GM19452 (cell line): ENCODE measurements at regions not wholly inside any gene's neighbourhood (a gene's known extent, or its start where the extent isn't known, plus 50 kb on each side); places are given as distances from the start of the nearest gene placed in this dataset.
A peak's percentile ranks its signal among the peaks of the same experiment; 100 is the strongest.

Experiments used
- ATAC-seq: cut with Tn5 transposase; IDR thresholded peaks from one replicate; pipeline ENCODE4 v1.9.1; 2021; ENCODE audit not compliant: unreplicated experiment

DNA sequence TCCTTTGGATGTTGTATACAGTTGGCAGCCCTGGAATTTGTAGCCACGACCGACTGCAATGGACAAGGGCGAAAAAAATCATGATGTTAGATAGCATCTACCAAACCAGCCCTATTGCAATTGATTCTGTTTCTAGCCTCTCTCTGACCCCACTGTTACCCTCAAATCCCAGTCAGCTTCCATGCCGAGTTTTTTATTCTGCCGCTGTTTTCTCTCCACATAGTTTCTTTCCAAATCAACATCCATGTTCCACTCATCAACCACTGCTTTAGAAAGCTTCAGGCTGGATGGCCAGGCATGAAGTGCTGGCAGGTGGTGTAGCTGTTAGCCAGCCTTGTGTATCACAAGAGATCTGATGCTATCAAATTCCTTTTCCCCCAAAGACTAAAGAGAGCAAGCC is 272.8 kb downstream of the FIGN start:
- no peak for ATAC-seq

DNA sequence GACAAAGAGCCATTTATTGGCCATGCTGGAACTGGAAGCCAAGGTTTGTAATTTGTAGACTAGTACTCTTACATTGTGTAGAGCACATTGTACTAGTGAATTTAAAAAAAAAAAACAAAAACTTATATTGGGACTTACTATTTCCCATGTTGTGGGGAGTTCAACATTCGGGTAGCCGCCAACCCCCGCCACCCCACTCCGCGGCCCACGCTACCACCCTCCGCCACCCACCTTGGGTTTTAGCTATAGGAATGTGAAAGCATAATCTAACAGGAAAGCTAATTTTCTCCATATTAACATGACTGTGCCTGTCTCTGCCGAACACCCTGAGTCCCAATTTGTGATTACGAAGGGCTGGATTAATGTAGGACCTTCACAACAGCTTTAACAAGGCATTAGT is 275.8 kb downstream of the FIGN start:
- ATAC-seq = no peak

GRCh38 chr2:163456953-163457743 is 278.7 kb downstream of the FIGN start:
- ATAC-seq = no peak

GRCh38 chr2:163455815-163456214 is 280.0 kb downstream of the FIGN start:
- peak; percentile 92 for ATAC-seq

DNA sequence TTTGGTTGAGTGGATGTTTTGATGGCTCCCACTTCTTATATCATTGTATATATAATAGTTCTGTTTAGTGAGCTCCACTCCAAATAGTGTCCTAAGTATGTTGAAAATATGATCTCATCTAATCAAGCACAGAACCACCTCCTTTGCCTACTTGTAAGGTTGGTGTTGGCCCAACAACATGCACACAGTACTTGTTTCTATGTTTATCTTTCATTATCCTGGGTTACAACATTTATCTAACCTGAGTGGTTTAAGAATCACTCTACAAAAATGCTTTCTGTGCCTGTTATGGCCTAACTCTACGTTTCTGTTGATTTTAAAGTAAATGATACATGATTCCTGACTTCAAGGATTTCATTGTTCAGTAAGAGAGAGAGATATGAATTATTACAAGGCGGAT is 281.9 kb downstream of the FIGN start:
- ATAC-seq = no peak

DNA sequence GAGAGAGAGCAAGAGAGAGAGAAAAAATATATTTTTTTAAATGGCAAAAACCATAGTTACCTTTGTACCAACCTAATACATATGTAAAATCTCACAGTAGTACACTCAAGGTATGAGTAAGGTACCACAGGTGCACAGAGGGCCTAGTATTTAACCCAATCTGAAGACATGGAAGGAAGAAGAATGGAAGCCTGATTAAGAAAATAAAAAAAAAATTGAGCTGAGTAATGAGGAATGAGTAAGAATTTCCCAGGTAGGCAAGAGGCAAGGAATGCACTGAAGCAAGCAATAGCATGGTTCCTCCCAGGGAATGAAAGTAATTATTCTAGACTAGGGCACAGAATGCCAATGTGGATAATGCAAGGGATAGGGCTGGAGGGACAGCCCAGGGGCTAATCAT is 294.2 kb downstream of the FIGN start:
- ATAC-seq = no peak

- no peak for ATAC-seq
Measured at GRCh38 chr2:163436963-163437362, 298.8 kb downstream of the FIGN start.

- ATAC-seq = no peak
Measured at GRCh38 chr2:163428187-163428586, 307.6 kb downstream of the FIGN start.

DNA sequence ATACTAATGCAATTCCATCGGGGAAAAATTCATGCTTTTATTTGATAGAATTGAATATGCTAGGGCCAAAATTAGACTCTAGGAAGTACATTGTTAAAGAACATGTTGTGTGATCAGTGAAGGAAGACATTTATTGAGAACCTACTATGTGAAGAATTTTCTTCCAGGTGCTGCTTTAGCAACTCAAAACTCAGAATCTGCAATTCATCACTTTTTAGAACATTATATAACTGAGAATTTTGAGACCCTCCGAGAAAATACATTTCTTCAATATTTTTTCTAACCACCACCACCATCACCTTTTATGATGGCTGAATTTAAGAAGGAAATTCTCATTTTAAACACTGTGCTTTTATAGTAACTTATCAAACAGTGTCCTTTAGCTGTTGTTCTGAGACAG is 315.2 kb downstream of the FIGN start:
- ATAC-seq = no peak

GRCh38 chr2:163419000-163419830 is 316.6 kb downstream of the FIGN start:
- no peak for ATAC-seq

DNA sequence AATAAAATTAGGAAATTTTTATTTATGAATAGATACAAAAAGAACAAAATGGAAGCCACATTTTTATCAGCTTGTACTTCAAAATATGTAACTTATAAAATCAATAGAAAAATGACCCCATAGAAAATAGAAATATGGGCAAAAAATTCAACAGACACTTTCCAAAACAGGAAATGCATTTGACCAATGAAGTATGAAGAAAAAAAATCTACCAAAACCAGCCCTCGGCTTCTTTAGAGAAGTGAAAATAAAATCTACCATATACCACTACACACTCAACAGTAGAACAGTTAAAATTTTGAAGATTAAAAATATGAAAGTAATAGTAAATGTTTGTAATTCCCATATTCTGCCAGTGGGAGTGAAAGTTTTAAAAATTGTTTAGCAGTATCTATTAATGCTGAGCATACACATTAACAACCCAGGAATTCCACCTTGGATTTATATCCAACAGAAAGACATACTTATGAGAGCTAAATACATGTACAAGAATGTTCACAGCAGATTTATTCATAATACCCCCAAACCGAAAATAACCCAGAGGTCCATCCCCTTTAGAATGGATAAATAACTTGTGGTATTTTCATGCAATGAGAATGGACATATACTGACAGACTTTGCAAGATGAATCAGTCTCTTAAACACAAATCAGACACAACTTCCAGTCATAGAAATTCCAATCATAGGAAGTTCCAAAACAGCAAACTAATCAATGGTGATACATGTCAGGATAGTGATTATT is 318.0 kb downstream of the FIGN start:
- ATAC-seq = peak; percentile 93

DNA sequence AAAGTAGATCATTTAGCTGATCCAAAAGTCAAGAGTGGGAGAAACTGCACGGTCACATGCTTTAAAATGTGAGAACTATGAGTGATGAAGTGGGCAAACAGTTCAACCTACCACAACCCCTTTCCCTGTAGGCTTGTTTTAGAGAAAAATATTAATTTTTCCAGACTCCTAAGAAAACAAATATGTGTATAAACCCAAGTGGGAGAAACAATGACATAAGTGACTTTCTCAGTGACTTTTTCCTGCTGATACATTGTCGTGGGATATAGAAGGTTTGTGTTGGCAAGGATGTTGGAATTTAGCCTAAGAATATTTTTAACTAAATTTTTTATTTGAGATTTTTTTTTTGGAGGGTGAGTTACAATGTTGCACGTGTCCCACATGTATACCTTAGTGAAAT is 321.7 kb downstream of the FIGN start:
- ATAC-seq = no peak

- no peak for ATAC-seq
Measured at GRCh38 chr2:163407296-163407695, 328.5 kb downstream of the FIGN start.

DNA sequence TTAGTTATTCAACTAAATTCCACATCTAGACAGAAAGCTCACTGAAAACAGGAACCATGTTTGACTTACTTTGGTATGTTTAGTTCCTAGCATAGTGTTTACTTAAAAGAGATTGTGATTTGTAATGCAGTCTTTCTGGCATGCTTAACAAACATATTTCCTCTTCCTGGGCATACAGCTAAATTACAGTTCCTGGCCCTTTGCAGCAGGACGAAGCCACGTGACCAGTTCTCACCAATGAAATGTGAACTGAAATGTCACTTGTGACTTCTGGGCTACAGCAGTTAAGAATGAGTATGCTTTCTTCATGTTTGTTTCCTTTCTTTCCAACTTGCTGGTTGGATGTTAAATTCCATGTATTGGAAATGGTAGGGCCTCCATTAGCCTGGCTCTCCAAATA is 330.5 kb downstream of the FIGN start:
- ATAC-seq = no peak

- no peak for ATAC-seq
Measured at GRCh38 chr2:163401481-163401880, 334.3 kb downstream of the FIGN start.

DNA sequence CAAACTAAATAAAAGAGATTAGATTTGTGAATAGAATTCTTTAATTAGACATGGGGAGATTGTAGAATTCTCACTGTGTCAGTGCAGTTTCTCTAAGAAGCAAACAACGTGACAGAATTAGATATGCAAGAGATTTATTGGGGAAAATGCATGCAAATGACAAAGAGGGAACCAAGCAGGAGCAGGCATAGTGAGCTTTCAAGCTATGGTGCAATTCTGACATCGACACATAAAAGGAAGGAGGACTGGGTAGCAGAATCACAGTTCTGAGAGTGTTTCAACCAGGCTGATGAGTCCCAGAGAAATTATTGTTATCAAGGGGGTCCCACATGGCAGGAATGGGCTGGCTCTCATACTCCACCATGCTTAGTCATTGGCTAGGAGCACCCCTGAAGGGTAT is 338.4 kb downstream of the FIGN start:
- no peak for ATAC-seq

DNA sequence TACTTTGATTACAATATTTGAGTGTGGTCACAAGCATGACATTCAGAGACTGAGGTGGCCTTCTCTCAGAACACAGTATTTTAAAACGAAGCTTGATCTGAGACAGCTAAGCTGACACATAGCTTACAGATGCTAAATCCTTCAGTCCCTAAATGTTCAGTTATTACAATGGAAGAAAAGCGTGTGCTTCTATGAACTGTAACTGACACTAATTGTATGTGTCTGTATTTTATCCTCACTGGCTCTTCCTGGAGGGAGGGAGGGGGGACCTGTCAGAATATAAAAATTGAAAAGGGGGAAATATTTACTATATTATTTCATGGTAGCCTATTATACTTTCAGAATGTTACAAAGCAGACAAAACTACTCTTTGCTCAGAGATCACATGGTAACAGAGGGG is 340.2 kb downstream of the FIGN start:
- ATAC-seq = no peak

- no peak for ATAC-seq
Measured at GRCh38 chr2:163389838-163390237, 346.0 kb downstream of the FIGN start.

DNA sequence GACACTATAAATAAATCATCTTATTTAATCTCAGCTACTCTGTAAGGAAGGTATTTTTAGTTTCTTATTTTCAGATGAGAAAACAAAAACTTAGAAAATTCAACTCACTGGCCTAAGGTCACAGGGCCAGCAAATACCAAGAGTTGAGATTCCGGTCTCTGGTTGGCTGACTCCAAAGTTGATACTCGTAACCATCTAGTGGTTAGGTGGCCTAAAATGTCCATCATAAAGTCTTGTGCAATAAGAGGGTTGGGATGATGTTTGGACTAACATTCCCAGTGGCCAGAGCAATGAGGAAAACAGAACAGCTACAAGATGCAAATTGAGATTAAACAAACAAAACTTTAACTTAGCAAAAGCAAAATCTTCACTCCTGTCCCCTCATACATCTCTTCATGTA is 360.3 kb downstream of the FIGN start:
- no peak for ATAC-seq

DNA sequence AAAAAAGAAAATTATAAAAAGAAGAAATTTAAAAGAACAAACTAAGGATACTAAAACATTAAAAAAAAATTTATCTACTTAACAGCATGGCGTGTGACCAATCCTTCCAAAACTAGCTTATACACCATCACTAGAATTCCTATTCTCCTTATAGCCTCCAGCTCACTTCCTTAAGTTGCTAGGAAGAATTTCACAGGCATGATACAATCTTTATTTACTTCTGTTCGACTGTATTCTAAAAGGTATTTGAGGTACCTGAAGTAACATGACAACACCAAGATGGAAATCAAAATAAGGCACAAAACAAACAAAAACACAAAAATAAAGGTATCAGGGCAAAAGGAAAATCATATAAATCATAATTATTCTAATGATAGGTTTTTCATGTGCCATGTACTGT is 360.7 kb downstream of the FIGN start:
- ATAC-seq = no peak

- no peak for ATAC-seq
Measured at GRCh38 chr2:163374282-163374681, 361.5 kb downstream of the FIGN start.

GRCh38 chr2:163373496-163373895 is 362.3 kb downstream of the FIGN start:
- no peak for ATAC-seq
